IgD-negative memory B cell (primary cell): ENCODE measurements at regions not wholly inside any gene's neighbourhood (a gene's known extent, or its start where the extent isn't known, plus 50 kb on each side); places are given as distances from the start of the nearest gene placed in this dataset.
"Not testable (repeated sequence)": the region's sequence is repeated elsewhere in the genome, so short reads cannot be mapped to it uniquely, and the experiment has no call there.

Experiments
- H3K27ac Mint-ChIP-seq, 3 donors: one replicate each; pipeline ENCODE4 v1.8.0; 2020 to 2022; ENCODE audit warnings: mild to moderate bottlenecking in 3 of 3, mixed read lengths in 3 of 3, moderate library complexity in 1 of 3
- H3K27me3 Mint-ChIP-seq: one replicate; pipeline ENCODE4 v1.8.0; 2021; ENCODE audit warnings: mixed read lengths
- H3K36me3 Mint-ChIP-seq: one replicate; pipeline ENCODE4 v1.8.0; 2020; ENCODE audit warnings: mild to moderate bottlenecking, mixed read lengths
- H3K4me1 Mint-ChIP-seq, 3 donors: one replicate each; pipeline ENCODE4 v1.8.0; 2020 to 2022; ENCODE audit warnings: mixed read lengths in 3 of 3, mild to moderate bottlenecking in 1 of 3
- H3K4me3 Mint-ChIP-seq, 4 donors: one replicate each; pipeline ENCODE4 v1.8.0; 2020 to 2022; ENCODE audit warnings: mild to moderate bottlenecking in 4 of 4, mixed read lengths in 4 of 4, moderate library complexity in 3 of 4
- H3K9me3 Mint-ChIP-seq, 3 donors: one replicate each; pipeline ENCODE4 v1.8.0; 2020 to 2021; ENCODE audit warnings: mixed read lengths in 3 of 3, mild to moderate bottlenecking in 1 of 3

- H3K4me3 Mint-ChIP-seq = no peak overlapping the region
- H3K9me3 Mint-ChIP-seq = no peaks in the 10 kb centered on the region
These were observed 58.0 kb upstream of the SLC25A48 start for GRCh38 chr5:135776457-135776856.

GRCh38 chr5:135761746-135762145 lies 72.7 kb upstream of the SLC25A48 start:
- no peaks in the 10 kb centered on the region for H3K36me3 Mint-ChIP-seq

More at GRCh38 chr5:135776457-135776856, 58.0 kb upstream of the SLC25A48 start:
- no peak overlapping the region for H3K27ac Mint-ChIP-seq
- H3K27me3 Mint-ChIP-seq = peaks cover 6% of the 10 kb centered on the region
- H3K36me3 Mint-ChIP-seq = no peaks in the 10 kb centered on the region
- no peaks in the 10 kb centered on the region for H3K4me1 Mint-ChIP-seq

GRCh38 chr5:135759149-135759784 lies 75.2 kb upstream of the SLC25A48 start:
- Mint-ChIP-seq H3K27ac (no peak overlapping the region), H3K4me1 (no peaks in the 10 kb centered on the region), H3K4me3 (no peak overlapping the region), H3K9me3 (peaks cover 4 to 6% (median 5%) of the 10 kb centered on the region in 3 donors), H3K36me3 (no peaks in the 10 kb centered on the region), H3K27me3 (no peaks in the 10 kb centered on the region)

More at GRCh38 chr5:135761746-135762145, 72.7 kb upstream of the SLC25A48 start:
- no peak overlapping the region for H3K4me3 Mint-ChIP-seq
- H3K9me3 Mint-ChIP-seq = peaks cover 5 to 12% (median 6%) of the 10 kb centered on the region in 3 donors
- H3K27ac Mint-ChIP-seq = no peak overlapping the region
- no peaks in the 10 kb centered on the region for H3K27me3 Mint-ChIP-seq
- no peaks in the 10 kb centered on the region for H3K4me1 Mint-ChIP-seq

- Mint-ChIP-seq H3K9me3 (peaks cover 0 to 1% (median 0%) of the 10 kb centered on the region in 3 donors), H3K4me3 (no peak overlapping the region), H3K36me3 (no peaks in the 10 kb centered on the region), H3K4me1 (no peaks in the 10 kb centered on the region), H3K27me3 (no peaks in the 10 kb centered on the region), H3K27ac (no peak overlapping the region)
These were observed 80.5 kb upstream of the SLC25A48 start for GRCh38 chr5:135753990-135754389.

- Mint-ChIP-seq H3K4me1 (no peaks in the 10 kb centered on the region), H3K27me3 (no peaks in the 10 kb centered on the region)
These were observed 84.0 kb upstream of the SLC25A48 start for GRCh38 chr5:135750506-135750905.

GRCh38 chr5:135747824-135748223 lies 86.6 kb upstream of the SLC25A48 start:
- H3K27me3 Mint-ChIP-seq = no peaks in the 10 kb centered on the region
- H3K4me3 Mint-ChIP-seq = peak overlapping the region in 1 of 4 donors; percentile 41
- peaks cover 0 to 2% (median 2%) of the 10 kb centered on the region in 3 donors for H3K9me3 Mint-ChIP-seq
- H3K4me1 Mint-ChIP-seq = no peaks in the 10 kb centered on the region
- no peak overlapping the region for H3K27ac Mint-ChIP-seq
- no peaks in the 10 kb centered on the region for H3K36me3 Mint-ChIP-seq

More at GRCh38 chr5:135750506-135750905, 84.0 kb upstream of the SLC25A48 start:
- Mint-ChIP-seq H3K27ac (no peak overlapping the region), H3K4me3 (no peak overlapping the region), H3K36me3 (no peaks in the 10 kb centered on the region), H3K9me3 (peaks cover 0 to 2% (median 2%) of the 10 kb centered on the region in 3 donors)

- Mint-ChIP-seq H3K4me1 (no peaks in the 10 kb centered on the region), H3K27ac (peak overlapping the region in 1 of 3 donors; percentile 39), H3K36me3 (no peaks in the 10 kb centered on the region), H3K9me3 (peaks cover 0 to 2% (median 2%) of the 10 kb centered on the region in 3 donors), H3K27me3 (no peaks in the 10 kb centered on the region), H3K4me3 (peak overlapping the region in 1 of 4 donors; percentile 70)
These were observed 88.5 kb upstream of the SLC25A48 start for GRCh38 chr5:135745897-135746500.

GRCh38 chr5:135743705-135744411 lies 90.6 kb upstream of the SLC25A48 start:
- Mint-ChIP-seq H3K27ac (no peak overlapping the region), H3K27me3 (no peaks in the 10 kb centered on the region), H3K4me3 (no peak overlapping the region)

GRCh38 chr5:135743181-135743580 lies 91.3 kb upstream of the SLC25A48 start:
- peaks cover 0 to 2% (median 0%) of the 10 kb centered on the region in 3 donors for H3K9me3 Mint-ChIP-seq
- no peaks in the 10 kb centered on the region for H3K4me1 Mint-ChIP-seq
- no peaks in the 10 kb centered on the region for H3K27me3 Mint-ChIP-seq
- H3K4me3 Mint-ChIP-seq = no peak overlapping the region
- H3K36me3 Mint-ChIP-seq = no peaks in the 10 kb centered on the region
- no peak overlapping the region for H3K27ac Mint-ChIP-seq

More at GRCh38 chr5:135743705-135744411, 90.6 kb upstream of the SLC25A48 start:
- Mint-ChIP-seq H3K9me3 (peaks cover 0 to 2% (median 0%) of the 10 kb centered on the region in 3 donors), H3K36me3 (no peaks in the 10 kb centered on the region), H3K4me1 (no peaks in the 10 kb centered on the region)

GRCh38 chr5:135742240-135742639 lies 92.2 kb upstream of the SLC25A48 start:
- H3K4me3 Mint-ChIP-seq, H3K4me1 Mint-ChIP-seq, H3K27me3 Mint-ChIP-seq, H3K27ac Mint-ChIP-seq, H3K9me3 Mint-ChIP-seq, H3K36me3 Mint-ChIP-seq: not testable (repeated sequence)

- H3K27ac Mint-ChIP-seq = no peak overlapping the region
- H3K4me1 Mint-ChIP-seq = peaks cover 0 to 1% (median 0%) of the 10 kb centered on the region in 3 donors
- H3K27me3 Mint-ChIP-seq = peaks cover 3% of the 10 kb centered on the region
- H3K36me3 Mint-ChIP-seq = no peaks in the 10 kb centered on the region
- no peak overlapping the region for H3K4me3 Mint-ChIP-seq
- H3K9me3 Mint-ChIP-seq = peaks cover 0 to 2% (median 0%) of the 10 kb centered on the region in 3 donors
These were observed 93.4 kb upstream of the SLC25A48 start for GRCh38 chr5:135741040-135741439.

- H3K27me3 Mint-ChIP-seq = peaks cover 6% of the 10 kb centered on the region
These were observed 94.0 kb upstream of the SLC25A48 start for GRCh38 chr5:135740475-135740874.

GRCh38 chr5:135739383-135739981 lies 95.0 kb upstream of the SLC25A48 start:
- peaks cover 7% of the 10 kb centered on the region for H3K27me3 Mint-ChIP-seq
- no peaks in the 10 kb centered on the region for H3K9me3 Mint-ChIP-seq
- no peak overlapping the region for H3K27ac Mint-ChIP-seq
- no peaks in the 10 kb centered on the region for H3K36me3 Mint-ChIP-seq
- H3K4me1 Mint-ChIP-seq = peaks cover 0 to 1% (median 0%) of the 10 kb centered on the region in 3 donors
- H3K4me3 Mint-ChIP-seq = no peak overlapping the region

More at GRCh38 chr5:135740475-135740874, 94.0 kb upstream of the SLC25A48 start:
- Mint-ChIP-seq H3K36me3 (no peaks in the 10 kb centered on the region), H3K27ac (no peak overlapping the region), H3K4me3 (no peak overlapping the region), H3K4me1 (peaks cover 0 to 1% (median 0%) of the 10 kb centered on the region in 3 donors), H3K9me3 (no peaks in the 10 kb centered on the region)

GRCh38 chr5:135738564-135738875 lies 95.9 kb upstream of the SLC25A48 start:
- peaks cover 7% of the 10 kb centered on the region for H3K27me3 Mint-ChIP-seq
- H3K9me3 Mint-ChIP-seq = no peaks in the 10 kb centered on the region
- no peak overlapping the region for H3K4me3 Mint-ChIP-seq
- H3K36me3 Mint-ChIP-seq = no peaks in the 10 kb centered on the region
- no peak overlapping the region for H3K27ac Mint-ChIP-seq
- peaks cover 0 to 1% (median 0%) of the 10 kb centered on the region in 3 donors for H3K4me1 Mint-ChIP-seq
